H1 (cell line): ENCODE measurements at regions not wholly inside any gene's neighbourhood (a gene's known extent, or its start where the extent isn't known, plus 50 kb on each side); places are given as distances from the start of the nearest gene placed in this dataset.
"Not testable (repeated sequence)": the region's sequence is repeated elsewhere in the genome, so short reads cannot be mapped to it uniquely, and the experiment has no call there.

Experiments
- ASH2L ChIP-seq: fragments of 200-600, 300-600 bp; sonication (generic); IDR thresholded peaks from one replicate; pipeline ENCODE4 v1.7.1; 2017; ENCODE audit warnings: low read length
- CREB1 ChIP-seq: IDR thresholded peaks from 2 replicates; pipeline ENCODE4 v1.6.1; 2012; ENCODE audit warnings: inconsistent platforms
- CTCF ChIP-seq, 3 experiments: IDR thresholded peaks; 1 replicate in 2 of 3; 2 replicates in 1 of 3; pipeline versions ENCODE4 v1.5.1 to v1.6.1; 2011; ENCODE audit warnings: low read length in 3 of 3, mild to moderate bottlenecking in 3 of 3, inconsistent platforms in 2 of 3, low read depth in 1 of 3, moderate library complexity in 1 of 3; ENCODE audit not compliant: insufficient read depth in 1 of 3; ENCODE audit errors: control extremely low read depth in 1 of 3
- E2F6 ChIP-seq: IDR thresholded peaks from 2 replicates; pipeline ENCODE4 v1.6.1; 2012; ENCODE audit warnings: inconsistent platforms
- EGR1 ChIP-seq: IDR thresholded peaks from 2 replicates; pipeline ENCODE4 v1.6.1; 2011; ENCODE audit warnings: low read depth, low read length, borderline replicate concordance
- EZH2 ChIP-seq: fragments of 200-600 bp; sonication (generic); IDR thresholded peaks from 2 replicates; pipeline ENCODE4 v1.7.1; 2012; ENCODE audit warnings: low read depth, mild to moderate bottlenecking, moderate library complexity, low read length, inconsistent platforms; ENCODE audit not compliant: severe bottlenecking
- GABPA ChIP-seq: IDR thresholded peaks from 2 replicates; pipeline ENCODE4 v1.6.1; 2011; ENCODE audit warnings: mild to moderate bottlenecking, low read length, moderate library complexity, borderline replicate concordance; ENCODE audit not compliant: insufficient read depth
- KDM1A ChIP-seq: fragments of 200-600, 300-600 bp; sonication (generic); IDR thresholded peaks from 2 replicates; pipeline ENCODE4 v1.7.1; 2016; ENCODE audit warnings: mild to moderate bottlenecking, low read length, borderline replicate concordance
- KDM5A ChIP-seq: fragments of 200-600 bp; IDR thresholded peaks from 2 replicates; pipeline ENCODE4 v1.7.1; 2012; ENCODE audit warnings: mild to moderate bottlenecking, low read length, inconsistent platforms, mixed read lengths
- POLR2A ChIP-seq, 2 experiments: IDR thresholded peaks; 1 replicate in 1 of 2; 2 replicates in 1 of 2; pipeline ENCODE4 v1.6.1; 2011; ENCODE audit warnings: low read depth in 2 of 2, low read length in 2 of 2, mild to moderate bottlenecking in 2 of 2; ENCODE audit errors: control extremely low read depth in 1 of 2
- RAD21 ChIP-seq, 2 experiments: IDR thresholded peaks in 1 of 2; conservative IDR thresholded peaks in 1 of 2; 2 replicates each; pipeline ENCODE4 v1.6.1; 2011; ENCODE audit warnings: low read depth in 2 of 2, low read length in 2 of 2, improper control_type of control experiment in 1 of 2, inconsistent platforms in 1 of 2, mild to moderate bottlenecking in 1 of 2, moderate library complexity in 1 of 2
- SRF ChIP-seq: IDR thresholded peaks from 2 replicates; pipeline ENCODE4 v1.6.1; 2011; ENCODE audit warnings: mild to moderate bottlenecking, low read depth, low read length, moderate library complexity
- TAF1 ChIP-seq: IDR thresholded peaks from 2 replicates; pipeline ENCODE4 v1.6.1; 2011; ENCODE audit warnings: mild to moderate bottlenecking, low read depth, low read length

- TF ChIP-seq EGR1; KDM1A; CREB1; EZH2; KDM5A; GABPA; POLR2A (IDR thresholded peaks at IDR 0.05; ENCODE audit: control extremely low read depth in 1 of 2, low read depth in 2 of 2, low read length in 2 of 2); CTCF (IDR thresholded peaks at IDR 0.05; ENCODE audit: control extremely low read depth in 1 of 3, insufficient read depth in 1 of 3, low read depth in 1 of 3, low read length in 3 of 3); TAF1; SRF; E2F6; ASH2L; RAD21 (IDR thresholded peaks at IDR 0.05 in 1 of 2, conservative IDR thresholded peaks at IDR 0.05 in 1 of 2; ENCODE audit: low read depth in 2 of 2, low read length in 2 of 2): not testable (repeated sequence)
These were observed 211.5 kb downstream of the HTR1B start for GRCh38 chr6:77251801-77252200.
